ENCODE measurements at regions not wholly inside any gene's neighbourhood (a gene's known extent, or its start where the extent isn't known, plus 50 kb on each side); places are given as distances from the start of the nearest gene placed in this dataset.

DNA sequence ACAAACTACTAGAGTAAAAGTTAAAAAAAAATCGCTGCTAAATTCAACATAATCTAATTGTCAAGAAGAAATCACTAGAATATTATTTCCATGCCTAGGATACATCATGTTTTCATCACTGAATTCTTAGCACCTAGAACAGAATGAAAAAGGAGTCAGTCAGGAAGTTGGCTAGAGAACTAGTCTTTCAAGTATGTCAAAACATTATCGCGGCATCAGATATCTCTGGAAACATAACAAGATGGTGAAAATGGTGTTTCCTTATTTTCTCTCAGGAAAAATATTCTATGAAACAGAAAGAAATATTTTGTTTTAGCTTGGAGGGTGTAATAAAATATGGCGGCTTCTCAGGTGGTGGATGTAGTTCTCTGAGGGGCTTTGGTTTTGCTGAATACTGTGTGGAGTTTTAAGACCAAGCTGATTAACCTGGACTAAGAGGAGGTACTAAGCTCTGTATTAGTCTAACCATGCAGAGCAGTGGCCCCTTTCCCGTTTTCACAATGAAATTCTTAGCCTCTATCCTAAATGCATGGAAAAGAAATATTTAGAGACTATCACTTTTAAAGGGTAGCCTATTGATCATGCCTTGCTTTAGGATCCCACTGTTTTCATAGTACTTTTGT is 205.6 kb downstream of the MDFIC start (continued):
- TF ChIP-seq CUX1 (IDR thresholded peaks at IDR 0.05; ENCODE audit: insufficient replicate concordance, low read depth, low read length): no peak
- no peak for TF ChIP-seq PAX5 (IDR thresholded peaks at IDR 0.05; ENCODE audit: borderline replicate concordance, low read depth, low read length)
- TF ChIP-seq E4F1 (IDR thresholded peaks at IDR 0.05; ENCODE audit: borderline replicate concordance, partially characterized antibody): no peak
- TF ChIP-seq CREM (IDR thresholded peaks at IDR 0.05; ENCODE audit: low read depth): no peak
- TF ChIP-seq, protein P1, sequence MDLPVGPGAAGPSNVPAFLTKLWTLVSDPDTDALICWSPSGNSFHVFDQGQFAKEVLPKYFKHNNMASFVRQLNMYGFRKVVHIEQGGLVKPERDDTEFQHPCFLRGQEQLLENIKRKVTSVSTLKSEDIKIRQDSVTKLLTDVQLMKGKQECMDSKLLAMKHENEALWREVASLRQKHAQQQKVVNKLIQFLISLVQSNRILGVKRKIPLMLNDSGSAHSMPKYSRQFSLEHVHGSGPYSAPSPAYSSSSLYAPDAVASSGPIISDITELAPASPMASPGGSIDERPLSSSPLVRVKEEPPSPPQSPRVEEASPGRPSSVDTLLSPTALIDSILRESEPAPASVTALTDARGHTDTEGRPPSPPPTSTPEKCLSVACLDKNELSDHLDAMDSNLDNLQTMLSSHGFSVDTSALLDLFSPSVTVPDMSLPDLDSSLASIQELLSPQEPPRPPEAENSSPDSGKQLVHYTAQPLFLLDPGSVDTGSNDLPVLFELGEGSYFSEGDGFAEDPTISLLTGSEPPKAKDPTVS (IDR thresholded peaks at IDR 0.05; ENCODE audit: low read depth, low read length): no peak
- TF ChIP-seq RAD51 (IDR thresholded peaks at IDR 0.05): no peak
